GM18520 (cell line): ENCODE measurements at regions not wholly inside any gene's neighbourhood (a gene's known extent, or its start where the extent isn't known, plus 50 kb on each side); places are given as distances from the start of the nearest gene placed in this dataset.

ENCODE experiments used
- ATAC-seq: cut with Tn5 transposase; IDR thresholded peaks from one replicate; pipeline ENCODE4 v1.9.1; 2021; ENCODE audit not compliant: unreplicated experiment

DNA sequence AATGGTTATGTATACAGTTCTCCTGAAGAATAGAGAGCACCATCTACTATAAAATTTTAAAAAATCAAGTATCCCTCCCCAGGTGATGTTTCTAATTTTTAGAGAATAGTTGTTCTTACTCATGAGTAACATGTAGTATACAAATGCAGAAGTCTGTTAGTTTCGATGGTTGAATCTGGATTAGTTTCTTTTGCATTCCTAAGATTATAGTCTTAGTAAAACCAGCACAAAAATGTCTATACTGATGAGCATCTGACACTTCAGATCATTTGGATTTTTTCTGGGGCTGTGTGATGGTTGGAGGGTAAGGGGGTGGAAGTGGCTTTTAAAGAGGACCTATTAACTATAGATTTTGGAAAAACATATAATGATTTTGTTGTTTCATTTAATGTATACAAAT, 167.3 kb upstream of the SGO1 start:
- ATAC-seq: no peak

DNA sequence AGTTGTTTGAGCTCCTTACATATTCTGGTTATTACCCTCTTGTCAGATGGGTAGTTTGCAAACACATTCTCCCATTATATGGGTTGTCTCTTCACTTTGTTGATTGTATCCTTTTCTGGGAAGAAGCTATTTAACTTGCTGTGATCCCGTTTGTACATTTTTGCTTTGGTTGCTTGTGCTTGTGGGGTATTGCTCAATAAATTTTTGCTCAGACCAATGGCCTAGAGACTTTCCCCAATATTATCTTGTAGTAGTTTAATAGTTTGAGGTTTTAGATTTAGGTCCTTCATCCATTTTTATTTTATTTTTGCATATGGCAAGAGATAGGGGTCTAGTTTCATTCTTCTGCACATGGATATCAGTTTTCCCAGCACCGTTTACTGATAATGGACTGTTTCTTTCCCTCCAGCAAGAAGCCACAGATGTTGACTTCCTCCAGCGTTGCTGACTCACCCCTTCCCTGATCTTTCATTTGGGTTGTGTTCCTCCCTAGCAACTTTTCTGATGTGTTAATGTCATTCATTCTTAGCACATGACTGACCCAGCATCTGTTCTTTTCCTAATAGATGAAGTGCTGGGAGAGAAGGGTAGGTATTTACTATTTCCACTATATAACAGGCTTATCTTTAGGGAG, 166.7 kb upstream of the SGO1 start:
- no peak for ATAC-seq

DNA sequence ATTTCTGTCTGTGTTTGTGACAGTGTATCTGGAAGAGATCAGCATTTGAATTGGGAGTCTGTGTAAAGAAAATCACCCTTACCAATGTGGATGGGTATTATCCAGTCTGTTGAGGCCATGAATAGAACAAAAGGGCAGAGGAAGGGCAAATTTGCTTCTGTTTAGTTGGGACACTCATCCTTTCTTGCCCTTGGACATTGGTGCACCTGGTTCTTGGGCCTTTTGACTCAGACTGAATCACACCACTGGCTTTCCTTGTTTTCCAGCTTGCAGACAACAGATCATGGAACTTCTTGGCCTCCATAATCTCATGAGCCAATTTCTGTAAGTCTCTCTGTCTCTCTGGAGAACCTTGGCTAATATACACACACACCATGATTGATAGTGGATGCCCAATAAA, 164.4 kb upstream of the SGO1 start:
- ATAC-seq: no peak

DNA sequence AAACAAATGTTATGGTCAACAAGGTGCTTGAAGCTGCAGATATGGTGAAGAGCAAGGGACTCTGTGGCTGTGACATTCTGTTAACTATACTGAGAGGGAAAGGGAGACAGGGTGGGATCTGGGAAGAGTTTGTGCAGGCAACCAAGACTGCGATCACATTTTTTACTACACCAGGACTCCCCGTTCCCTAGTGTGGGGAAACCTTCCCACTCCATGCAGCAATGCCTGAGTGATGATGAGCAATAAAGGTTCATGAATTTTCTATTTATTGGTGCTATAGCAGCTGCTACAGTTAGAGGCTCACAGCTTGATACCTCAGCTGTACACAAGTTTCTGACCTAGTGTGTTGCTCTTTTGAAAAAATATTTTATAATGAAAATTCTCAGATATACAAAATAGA, 160.9 kb upstream of the SGO1 start:
- no peak for ATAC-seq

DNA sequence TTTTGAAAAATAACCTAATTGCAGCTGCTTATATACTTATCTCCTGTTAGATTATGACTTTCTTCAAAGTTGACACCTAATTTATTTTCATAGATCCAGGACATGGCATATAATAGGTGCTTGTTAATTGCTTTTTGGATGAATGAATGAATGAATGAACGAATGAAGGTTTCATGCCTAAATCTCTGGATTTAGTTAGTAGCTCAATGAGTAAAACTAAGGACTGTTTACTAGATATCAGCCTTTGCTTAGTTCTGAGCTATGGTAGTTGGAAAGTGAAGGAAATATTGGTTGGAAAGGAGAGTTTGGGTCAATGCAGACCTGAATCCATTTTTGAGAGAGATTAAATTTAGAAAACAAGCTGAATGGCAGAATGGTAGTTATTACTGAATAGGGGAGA, 160.4 kb upstream of the SGO1 start:
- no peak for ATAC-seq

DNA sequence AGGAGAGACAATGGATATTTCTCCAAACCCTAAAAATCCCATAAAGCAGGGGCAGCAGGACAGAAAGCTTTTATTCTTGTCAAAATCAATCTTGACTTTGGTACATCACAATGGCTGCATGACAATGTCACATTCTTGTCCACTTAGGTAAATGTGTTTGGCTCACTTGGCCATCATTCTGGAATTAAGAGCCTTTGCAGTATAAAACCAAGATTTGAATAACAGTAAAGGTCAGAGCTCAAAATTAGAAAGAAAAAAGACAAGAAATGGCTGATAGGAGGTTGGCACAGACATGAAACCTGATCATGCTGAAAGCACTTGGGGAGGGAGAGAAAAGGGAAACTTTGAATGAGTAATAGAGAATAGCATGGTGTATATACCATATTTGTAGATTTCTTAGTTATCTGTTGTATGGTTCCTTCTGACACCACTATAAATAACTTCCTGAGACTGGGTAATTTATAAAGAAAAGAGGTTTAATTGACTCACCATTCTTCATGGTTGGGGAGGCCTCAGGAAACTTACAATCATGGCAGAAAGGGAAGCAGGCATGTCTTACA, 158.5 kb upstream of the SGO1 start:
- ATAC-seq: no peak

DNA sequence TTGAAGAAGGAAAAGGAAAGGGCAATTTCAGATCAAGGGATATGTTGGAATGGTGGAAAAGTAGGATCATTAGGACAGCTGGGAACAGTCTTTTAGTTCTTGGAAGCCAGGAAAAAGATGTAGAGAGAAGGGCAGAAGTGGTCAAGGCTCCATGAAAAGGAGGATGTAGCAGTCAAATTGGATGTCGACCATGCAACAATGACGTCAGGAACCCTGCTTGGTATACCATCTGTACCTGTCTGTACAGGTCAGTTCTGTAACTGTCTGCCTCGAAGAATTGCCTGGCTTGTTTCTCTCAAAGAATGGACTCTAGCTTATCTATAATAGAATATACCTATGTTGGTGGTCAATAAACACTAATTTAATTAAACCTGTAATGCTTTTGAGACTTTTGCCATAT, 157.8 kb upstream of the SGO1 start:
- no peak for ATAC-seq

DNA sequence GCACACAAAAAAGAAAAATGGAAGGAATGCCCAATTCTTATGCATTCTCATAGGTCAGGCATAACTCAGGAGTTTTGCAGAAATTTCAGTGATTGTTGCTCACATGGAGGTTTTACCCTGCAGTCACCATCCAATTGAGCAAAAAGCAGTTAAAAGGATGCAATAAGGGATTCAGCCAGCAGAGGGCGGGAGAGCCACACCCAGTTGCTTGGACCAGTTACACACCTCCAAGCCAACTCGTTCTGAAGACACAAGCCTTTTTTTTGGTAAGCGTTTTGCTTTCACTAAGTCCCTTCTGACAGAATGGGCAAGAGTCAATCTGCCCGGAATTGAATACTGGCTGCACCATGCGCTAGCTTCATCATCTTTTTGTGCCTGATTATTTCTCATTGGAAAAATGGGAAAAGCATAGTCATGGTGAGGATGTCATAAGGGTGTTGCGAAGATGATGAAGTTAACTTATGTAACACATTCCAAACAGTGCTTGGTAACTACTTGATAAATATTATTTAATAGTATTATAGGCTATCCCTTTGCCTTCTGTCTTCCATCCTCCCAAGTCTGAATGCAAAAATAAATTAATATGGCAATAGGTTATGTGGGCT, 154.4 kb upstream of the SGO1 start:
- ATAC-seq: peak; percentile 57

DNA sequence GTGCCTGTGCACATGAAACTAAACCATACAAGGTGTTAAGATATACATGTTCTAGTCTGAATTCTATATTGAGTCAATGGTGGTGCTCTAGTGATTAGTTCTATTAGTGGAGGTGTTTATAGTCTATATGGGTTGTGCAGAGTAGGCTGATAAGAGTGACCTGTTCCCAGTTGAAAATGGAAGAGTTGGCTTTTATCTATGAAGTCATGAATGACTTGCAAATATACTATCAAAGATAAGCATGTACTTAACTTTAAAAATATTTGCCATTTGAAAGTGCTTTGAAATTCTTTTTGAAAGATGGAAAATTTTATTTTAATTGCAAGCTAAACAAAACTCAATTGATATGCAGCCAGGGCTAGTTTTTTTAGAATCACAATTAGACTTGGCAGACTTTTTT, 150.6 kb upstream of the SGO1 start:
- no peak for ATAC-seq

DNA sequence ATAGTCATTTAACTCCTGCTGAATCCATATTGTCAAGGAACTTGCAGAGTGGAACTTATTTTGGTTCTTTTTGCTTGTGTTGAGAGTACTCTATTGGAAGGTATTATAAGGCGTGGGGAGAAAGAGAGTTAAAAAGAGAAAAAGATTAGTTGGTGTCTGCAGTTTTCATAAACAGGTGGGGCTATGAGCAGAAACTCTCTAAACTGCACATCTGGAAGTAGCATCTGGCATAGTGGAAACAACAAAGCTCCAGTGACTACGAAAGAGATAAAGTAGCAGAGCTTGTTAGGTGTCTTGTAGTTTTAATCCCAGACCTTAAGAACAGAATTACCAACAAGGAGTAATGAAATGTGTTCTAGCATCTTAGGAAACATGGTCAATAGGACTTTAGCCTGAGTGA, 148.8 kb upstream of the SGO1 start:
- ATAC-seq: no peak

DNA sequence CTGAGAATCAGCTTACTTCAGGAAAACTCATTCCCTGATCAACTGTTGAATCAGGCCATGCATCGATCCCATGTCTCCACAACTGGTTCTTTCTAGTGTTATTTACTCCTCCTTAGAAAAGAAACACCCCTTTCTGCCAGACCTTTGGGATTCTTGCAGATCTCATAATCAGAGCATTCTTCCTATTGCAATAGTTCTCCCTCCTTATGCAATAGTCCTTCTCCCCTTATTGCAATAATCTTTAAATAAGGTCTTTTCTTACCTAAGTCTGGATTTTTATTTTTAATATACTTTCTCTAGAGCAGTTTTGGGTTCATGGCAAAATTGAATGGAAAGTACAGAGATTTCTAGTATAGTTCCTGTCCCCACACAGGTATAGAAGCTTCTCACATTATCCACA, 141.9 kb upstream of the SGO1 start:
- no peak for ATAC-seq

DNA sequence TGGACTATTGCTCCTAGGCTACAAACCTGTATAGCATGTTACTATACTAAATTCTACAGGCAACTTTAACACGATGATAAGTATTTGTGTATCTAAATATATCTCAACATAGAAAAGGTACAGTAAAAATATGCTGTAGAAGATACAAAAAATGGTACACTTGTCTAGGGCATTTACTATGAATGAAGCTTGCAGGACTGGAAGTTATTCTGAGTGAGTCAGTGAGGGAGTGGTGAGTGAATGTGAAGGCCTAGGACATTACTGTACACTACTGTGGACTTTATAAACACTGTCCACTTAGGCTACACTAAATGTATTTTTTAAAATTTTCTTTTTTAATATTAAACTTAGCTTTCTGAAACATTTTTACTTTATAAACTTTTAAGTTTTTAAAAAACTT, 140.5 kb upstream of the SGO1 start:
- no peak for ATAC-seq

DNA sequence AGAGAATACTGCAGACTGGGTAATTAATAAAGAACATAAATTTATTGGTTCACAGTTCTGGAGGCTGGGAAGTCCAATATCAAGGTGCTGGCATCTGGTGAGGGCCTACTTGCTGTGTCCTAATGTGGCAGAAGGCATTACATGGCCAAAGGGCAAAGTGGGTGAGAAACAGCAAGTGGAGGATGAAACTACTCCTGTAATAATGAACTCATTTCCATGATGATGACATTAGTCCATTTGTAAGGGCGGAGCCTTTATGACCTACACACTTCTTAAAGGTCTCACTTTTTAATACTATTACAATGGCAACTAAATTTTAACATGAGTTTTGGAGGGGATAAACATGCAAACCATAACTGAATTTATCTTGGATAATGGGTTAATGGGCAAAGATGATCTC, 139.6 kb upstream of the SGO1 start:
- ATAC-seq: no peak

DNA sequence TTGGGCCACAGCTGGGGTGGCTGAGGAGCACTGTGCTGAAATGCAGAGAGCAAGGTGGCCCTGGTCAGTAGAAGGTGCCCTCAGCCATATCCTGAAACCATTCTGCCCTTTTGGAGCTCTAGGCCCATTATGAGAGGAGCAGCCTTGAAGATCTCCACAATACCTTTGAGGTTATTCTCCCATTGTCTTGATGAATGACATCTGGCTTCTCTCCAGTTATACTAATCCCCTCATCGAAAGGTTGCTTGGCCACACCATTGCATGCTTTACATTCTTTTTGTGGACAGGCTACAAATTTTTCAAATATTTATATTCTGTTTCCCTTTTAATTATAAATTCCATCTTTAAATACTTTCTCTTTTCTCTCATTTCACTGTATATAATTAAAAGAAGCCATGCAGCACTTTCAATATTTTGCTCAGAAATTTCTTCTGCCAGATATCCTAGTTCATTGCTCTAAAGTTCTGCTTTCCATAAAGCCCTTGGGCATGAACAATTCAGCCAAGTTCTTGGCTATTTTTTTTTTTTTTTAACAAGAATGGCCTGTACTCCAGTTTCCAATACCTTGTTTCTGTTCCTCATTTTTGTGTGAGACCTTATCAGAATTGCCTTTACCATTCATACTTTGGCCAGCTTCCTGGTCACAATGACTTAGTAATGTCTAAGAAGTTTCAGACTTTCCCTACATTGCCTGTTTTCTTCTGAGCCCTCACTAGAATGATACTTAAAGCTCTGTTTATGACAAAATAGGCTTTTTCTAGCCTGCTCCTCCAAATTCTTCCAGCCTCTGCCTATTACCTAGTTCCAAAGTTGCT, 138.9 kb upstream of the SGO1 start:
- ATAC-seq: peak; percentile 94

DNA sequence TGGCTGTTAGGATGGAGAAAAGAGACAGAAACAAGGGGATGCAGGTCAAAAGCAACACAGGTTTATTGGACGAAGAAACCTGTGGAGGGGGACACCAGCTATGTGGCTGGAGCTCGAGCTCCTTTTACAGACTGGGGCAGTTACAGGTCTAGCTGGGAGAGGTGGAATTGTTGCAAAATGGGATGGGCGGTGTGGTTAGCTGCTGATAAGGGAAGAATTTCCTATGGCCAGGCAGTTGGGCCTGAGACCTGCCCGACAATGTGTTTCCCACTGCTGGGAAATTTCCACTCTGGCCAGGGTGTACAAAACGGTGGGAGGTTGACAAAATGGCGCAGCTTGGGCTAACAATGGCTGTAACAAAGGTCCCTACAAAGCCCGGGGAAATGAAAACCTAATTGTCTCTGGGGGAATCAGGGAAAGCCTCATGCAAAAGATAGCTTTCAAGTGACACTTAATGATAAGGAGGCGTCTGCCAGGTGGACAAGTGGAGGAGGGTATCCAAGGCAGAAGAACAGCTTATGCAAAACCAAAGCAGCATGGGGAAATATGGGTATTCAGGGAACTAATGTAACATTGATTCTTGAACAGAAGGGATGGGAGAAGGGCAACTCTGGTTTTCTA, 137.4 kb upstream of the SGO1 start:
- no peak for ATAC-seq

DNA sequence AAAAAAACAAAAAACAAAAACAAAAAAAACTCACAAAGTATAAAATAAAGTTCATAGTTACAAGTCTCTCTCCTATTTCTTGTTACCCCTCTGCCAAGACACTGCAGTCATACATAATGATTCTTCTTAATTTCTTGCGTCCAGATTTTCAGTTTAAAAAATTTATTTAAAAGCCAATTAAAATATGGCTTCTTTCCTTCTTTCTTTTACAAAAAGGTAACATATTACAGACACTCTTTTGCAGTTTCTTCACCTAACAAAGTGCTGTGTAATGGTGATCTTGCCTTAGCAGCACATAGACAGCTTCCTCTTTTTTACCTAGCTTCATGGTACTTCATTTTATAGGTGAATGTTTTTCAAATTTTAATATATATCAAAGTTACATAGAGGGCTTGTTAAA, 136.1 kb upstream of the SGO1 start:
- ATAC-seq: no peak

DNA sequence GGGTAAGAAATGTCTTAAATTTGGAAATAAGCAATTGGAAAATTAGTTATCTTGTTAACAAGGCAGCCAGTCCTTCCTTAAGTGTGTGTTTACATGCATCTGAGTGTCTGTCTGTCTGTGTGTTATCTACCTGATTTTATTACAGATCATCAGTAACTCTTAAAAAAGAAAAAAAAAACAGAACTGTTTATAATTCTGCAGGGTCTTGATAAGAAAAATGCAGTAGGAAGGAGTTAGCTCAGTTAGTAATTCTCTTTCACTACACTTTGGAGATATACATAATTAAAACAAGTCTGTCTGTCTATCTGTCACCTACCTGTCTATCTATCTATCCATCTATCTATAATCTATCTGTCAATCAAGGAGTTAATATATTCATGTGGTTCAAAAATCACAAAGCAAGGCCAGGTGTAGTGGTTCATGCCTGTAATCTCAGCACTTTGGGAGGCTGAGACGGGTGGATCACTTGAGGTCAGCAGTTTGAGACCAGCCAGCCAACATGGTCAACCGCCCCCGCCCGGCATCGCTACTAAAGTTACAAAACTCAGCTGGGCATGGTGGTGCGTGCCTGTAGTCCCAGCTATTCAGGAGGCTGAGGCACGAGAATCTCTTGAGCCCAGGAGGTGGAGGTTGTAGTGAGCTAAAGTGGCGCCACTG, 135.5 kb upstream of the SGO1 start:
- no peak for ATAC-seq

DNA sequence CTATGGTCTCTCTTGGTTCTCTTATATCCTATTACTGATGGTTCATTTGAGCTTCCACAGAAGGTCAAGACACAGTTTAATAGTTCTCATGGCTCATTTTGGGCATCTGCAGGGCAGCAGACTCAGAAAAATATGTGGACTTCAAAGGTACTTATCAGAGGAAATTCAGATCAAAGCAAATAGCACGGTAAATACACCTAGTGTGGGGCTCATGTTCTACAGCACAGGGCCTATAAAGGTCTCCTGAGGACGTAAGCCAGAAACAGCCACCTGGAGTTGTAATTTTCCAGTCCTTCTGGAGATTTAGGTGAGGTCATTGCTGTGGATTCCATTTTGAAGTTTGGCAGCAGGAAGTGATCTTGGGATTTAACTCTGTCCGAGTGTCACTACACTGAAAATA, 134.5 kb upstream of the SGO1 start:
- no peak for ATAC-seq

DNA sequence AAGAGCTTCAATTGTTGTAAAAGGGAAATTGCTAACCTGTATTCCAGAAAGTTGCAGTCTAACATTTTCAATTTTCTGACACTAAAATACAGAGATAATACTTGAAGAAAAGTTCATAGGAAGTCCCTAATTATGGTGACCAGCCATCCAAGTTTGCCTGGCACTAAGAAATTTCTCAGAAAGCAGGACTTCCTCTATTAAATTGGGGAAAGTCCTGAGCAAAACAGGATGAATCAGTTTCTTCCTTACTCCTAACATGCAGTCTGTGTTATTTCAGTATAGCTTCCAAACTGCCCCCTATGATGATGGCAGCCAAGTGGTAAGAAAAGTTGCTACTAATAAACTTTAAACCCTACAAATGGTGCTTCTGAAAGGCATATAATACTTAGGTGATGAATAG, 133.5 kb upstream of the SGO1 start:
- ATAC-seq: no peak

DNA sequence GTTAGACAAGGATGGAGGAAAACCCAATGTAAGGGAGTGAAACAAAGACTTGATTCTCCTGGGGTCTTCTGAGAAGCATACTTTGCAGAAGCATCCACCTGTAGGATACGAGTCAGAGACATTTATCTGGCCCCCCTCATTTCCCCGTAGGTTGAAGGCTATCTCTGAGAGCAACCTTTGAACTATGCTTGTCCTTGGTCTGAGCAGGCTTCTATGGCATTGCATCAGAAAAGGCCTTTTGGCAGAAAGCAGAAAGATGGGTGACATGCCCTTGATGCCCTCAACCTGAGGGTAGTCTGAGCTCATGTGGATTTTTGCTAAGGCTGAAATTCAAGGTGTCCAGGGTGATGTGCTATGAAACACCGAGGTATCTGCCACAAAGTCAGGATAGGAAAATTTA, 131.6 kb upstream of the SGO1 start:
- ATAC-seq: no peak

DNA sequence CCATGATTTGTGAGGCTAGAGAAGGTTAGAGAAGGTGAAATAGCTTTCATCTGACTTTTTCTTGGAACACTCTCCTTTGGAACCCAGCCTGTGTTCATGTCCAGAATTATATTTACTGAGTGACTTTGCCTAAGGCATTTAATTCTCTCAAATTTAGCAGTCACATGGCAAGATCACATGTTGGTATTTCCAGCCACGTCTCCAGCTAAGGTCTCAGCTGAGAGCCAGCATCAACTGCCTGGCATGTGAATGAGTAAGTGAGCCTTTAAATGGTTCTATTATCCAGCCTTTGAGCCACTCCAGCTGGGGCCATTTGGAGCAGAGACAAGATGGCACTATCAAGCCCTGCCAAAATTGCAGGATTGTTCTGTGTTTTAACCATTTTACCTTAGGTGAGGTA, 130.2 kb upstream of the SGO1 start:
- ATAC-seq: no peak
